Osteocyte (in vitro differentiated cells): ENCODE measurements at regions not wholly inside any gene's neighbourhood (a gene's known extent, or its start where the extent isn't known, plus 50 kb on each side); places are given as distances from the start of the nearest gene placed in this dataset.

ENCODE experiments used
- DNase-seq: peaks from one replicate; pipeline ENCODE4 v3.0.0; 2021; ENCODE audit warnings: mixed read lengths; ENCODE audit not compliant: unreplicated experiment; ENCODE audit errors: extremely low spot score
- H3K27ac Mint-ChIP-seq: one replicate; pipeline ENCODE4 v1.8.0; 2021; ENCODE audit warnings: mild to moderate bottlenecking, mixed read lengths; ENCODE audit not compliant: unreplicated experiment
- H3K27me3 Mint-ChIP-seq: one replicate; pipeline ENCODE4 v1.8.0; 2021; ENCODE audit warnings: mixed read lengths; ENCODE audit not compliant: unreplicated experiment
- H3K36me3 Mint-ChIP-seq: one replicate; pipeline ENCODE4 v1.8.0; 2021; ENCODE audit warnings: mixed read lengths; ENCODE audit not compliant: unreplicated experiment
- H3K4me1 Mint-ChIP-seq: one replicate; pipeline ENCODE4 v1.8.0; 2021; ENCODE audit warnings: mixed read lengths; ENCODE audit not compliant: unreplicated experiment
- H3K4me3 Mint-ChIP-seq: one replicate; pipeline ENCODE4 v1.8.0; 2021; ENCODE audit warnings: mild to moderate bottlenecking, moderate library complexity, mixed read lengths; ENCODE audit not compliant: unreplicated experiment
- H3K9me3 Mint-ChIP-seq: one replicate; pipeline ENCODE4 v1.8.0; 2021; ENCODE audit warnings: mixed read lengths; ENCODE audit not compliant: unreplicated experiment
- TF ChIP-seq, protein P1 (sequence below): fragments of 200-600 bp; sonication (generic); IDR thresholded peaks from 2 replicates; pipeline ENCODE4 v1.5.0; 2021; ENCODE audit warnings: antibody characterized with exemption, mild to moderate bottlenecking, moderate library complexity

DNA sequence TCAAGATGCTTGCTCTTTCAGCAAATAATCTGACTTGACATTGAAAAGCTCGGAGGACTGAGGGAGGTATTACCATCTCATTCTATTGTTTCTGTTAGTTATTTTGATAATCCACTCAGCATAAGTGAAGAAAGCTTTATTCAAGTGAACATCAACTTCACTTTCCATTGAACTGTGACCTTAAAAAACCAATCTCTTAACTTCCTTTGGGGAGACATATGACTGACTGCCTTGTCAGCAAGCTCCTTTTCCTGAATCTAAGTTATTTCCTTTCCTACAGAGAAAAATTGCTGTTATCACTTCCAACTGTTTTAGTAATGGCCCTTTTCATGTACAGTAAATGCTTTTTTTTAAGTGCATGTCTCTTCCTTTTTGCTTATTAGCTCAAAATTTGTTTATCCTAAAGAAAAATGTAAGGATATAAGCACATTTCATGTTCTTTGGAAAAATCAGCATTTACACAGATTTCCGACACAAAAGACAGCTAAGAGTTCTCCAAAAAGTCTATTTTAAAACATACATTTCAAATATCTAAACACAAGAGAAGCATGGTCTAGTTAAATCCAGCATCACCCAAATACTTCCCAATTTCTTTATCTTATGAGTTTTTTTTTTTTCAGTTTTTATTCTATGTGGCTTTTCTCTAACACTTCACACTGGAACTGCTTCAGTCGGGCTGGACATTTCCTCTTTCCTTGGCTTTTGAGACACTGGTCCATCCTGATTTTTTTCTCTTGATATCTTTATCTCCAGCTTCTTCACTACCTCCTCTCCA, 117.9 kb upstream of the DAB2 start:
- no peak overlapping the region for H3K27ac Mint-ChIP-seq
- H3K36me3 Mint-ChIP-seq = no peaks in the 10 kb centered on the region
- no peak overlapping the region for H3K4me3 Mint-ChIP-seq
- H3K9me3 Mint-ChIP-seq = no peaks in the 10 kb centered on the region
- peaks cover 15% of the 10 kb centered on the region for H3K4me1 Mint-ChIP-seq
- no peaks in the 10 kb centered on the region for H3K27me3 Mint-ChIP-seq
- no peak for DNase-seq
- TF ChIP-seq, protein P1, sequence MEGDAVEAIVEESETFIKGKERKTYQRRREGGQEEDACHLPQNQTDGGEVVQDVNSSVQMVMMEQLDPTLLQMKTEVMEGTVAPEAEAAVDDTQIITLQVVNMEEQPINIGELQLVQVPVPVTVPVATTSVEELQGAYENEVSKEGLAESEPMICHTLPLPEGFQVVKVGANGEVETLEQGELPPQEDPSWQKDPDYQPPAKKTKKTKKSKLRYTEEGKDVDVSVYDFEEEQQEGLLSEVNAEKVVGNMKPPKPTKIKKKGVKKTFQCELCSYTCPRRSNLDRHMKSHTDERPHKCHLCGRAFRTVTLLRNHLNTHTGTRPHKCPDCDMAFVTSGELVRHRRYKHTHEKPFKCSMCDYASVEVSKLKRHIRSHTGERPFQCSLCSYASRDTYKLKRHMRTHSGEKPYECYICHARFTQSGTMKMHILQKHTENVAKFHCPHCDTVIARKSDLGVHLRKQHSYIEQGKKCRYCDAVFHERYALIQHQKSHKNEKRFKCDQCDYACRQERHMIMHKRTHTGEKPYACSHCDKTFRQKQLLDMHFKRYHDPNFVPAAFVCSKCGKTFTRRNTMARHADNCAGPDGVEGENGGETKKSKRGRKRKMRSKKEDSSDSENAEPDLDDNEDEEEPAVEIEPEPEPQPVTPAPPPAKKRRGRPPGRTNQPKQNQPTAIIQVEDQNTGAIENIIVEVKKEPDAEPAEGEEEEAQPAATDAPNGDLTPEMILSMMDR = no peak

DNA sequence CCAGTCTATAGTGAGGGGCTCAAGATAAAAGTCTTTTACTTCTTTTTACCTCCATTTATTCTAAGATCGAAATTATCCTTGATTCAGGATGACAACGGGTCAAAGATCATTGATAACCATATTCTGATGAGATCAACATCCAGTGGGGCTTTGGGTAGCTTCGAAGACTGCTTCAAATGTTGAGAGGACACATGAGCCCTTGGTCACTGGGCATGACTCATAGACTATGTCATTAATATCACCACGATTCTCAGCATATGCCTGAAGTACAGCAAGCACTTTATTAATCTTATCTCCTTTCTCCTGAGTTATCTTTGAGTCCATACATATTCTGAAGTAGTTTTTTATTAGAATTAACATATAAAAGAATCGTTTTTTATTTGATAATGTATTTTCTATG, 117.1 kb upstream of the DAB2 start:
- no peaks in the 10 kb centered on the region for H3K27me3 Mint-ChIP-seq
- no peaks in the 10 kb centered on the region for H3K36me3 Mint-ChIP-seq
- H3K27ac Mint-ChIP-seq = no peak overlapping the region
- no peak for DNase-seq
- TF ChIP-seq, protein P1 = no peak
- H3K4me3 Mint-ChIP-seq = no peak overlapping the region
- no peaks in the 10 kb centered on the region for H3K9me3 Mint-ChIP-seq
- peaks cover 7% of the 10 kb centered on the region for H3K4me1 Mint-ChIP-seq

DNA sequence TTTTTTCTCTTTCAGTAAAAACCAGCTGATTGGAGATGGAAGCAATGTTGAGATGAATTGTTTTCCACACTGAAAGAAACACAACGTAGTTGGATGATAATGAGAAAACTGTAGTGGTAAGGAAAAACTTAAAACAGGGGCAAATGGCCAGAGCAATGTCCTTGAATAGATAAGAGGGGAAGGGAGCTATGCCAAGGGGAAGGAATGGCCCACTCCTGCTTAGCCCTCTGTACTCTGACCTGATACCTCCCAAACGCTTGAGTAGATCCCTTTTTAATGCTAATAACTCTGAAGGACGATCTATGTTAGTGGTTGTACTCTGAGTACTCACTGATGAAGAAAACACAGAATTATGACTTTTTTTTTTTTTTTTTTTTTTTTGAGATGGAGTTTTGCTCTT, 114.7 kb upstream of the DAB2 start:
- DNase-seq = no peak
- Mint-ChIP-seq H3K4me3 (no peak overlapping the region), H3K9me3 (no peaks in the 10 kb centered on the region), H3K36me3 (no peaks in the 10 kb centered on the region), H3K27ac (no peak overlapping the region), H3K27me3 (no peaks in the 10 kb centered on the region), H3K4me1 (peaks cover 2% of the 10 kb centered on the region)
- TF ChIP-seq, protein P1 = no peak

DNA sequence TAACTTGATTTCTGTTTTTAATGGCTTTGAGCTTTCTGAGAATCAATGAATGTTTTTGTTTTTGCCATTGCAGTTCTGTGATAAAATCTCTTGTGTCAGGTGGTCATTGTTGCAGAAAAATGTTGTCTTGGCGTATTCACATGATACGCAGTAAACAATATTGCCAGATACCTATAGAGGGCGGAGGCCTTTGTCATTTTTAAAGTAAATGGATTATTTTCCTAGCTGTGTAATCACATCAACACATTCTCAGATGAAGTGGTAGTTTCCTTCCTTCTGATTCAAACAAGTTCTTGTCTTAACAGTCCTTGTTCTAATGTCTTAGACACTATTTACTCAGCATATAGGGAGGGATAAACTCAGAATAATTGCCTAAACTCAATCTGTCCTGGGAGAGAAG, 109.9 kb upstream of the DAB2 start:
- no peaks in the 10 kb centered on the region for H3K27me3 Mint-ChIP-seq
- no peak overlapping the region for H3K27ac Mint-ChIP-seq
- peaks cover 4% of the 10 kb centered on the region for H3K4me1 Mint-ChIP-seq
- TF ChIP-seq, protein P1 = no peak
- no peak overlapping the region for H3K4me3 Mint-ChIP-seq
- H3K36me3 Mint-ChIP-seq = no peaks in the 10 kb centered on the region
- DNase-seq = no peak
- no peaks in the 10 kb centered on the region for H3K9me3 Mint-ChIP-seq

DNA sequence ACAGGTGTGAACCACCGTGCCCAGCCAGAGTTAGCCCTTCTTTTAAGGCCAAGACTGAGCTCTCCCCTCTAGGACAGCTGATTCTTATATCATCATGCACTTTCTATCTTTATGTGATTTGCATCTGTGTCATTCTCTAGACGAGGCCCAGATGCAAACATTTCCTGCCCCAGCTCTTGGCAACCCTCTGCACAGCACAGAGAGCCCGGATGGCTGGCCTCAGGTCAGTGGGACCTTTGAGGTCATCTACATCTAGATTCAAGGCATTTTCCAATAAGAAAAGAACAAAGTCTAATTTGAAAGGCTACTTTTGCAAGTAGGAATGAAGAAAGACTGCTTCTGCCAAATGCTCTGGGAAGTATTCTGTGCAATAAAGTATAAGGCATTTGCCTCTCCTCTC, 109.0 kb upstream of the DAB2 start:
- H3K36me3 Mint-ChIP-seq = no peaks in the 10 kb centered on the region
- no peak overlapping the region for H3K4me3 Mint-ChIP-seq
- no peaks in the 10 kb centered on the region for H3K27me3 Mint-ChIP-seq
- no peak overlapping the region for H3K27ac Mint-ChIP-seq
- DNase-seq = no peak
- H3K9me3 Mint-ChIP-seq = no peaks in the 10 kb centered on the region
- TF ChIP-seq, protein P1 = no peak
- peaks cover 4% of the 10 kb centered on the region for H3K4me1 Mint-ChIP-seq
